A673 (cell line): ENCODE measurements at regions not wholly inside any gene's neighbourhood (a gene's known extent, or its start where the extent isn't known, plus 50 kb on each side); places are given as distances from the start of the nearest gene placed in this dataset.

ENCODE experiments used
- CTCF ChIP-seq: fragments of 300-800, 200-600 bp; sonication (generic); conservative IDR thresholded peaks from 2 replicates; pipeline ENCODE4 v1.5.1; 2017; ENCODE audit warnings: low read depth, mild to moderate bottlenecking, antibody characterized with exemption, low read length, moderate library complexity, mixed read lengths
- EZH2 ChIP-seq: fragments of 200-600 bp; sonication (generic); IDR thresholded peaks from 2 replicates; pipeline ENCODE4 v1.6.1; 2017; ENCODE audit warnings: borderline replicate concordance, low read depth, mild to moderate bottlenecking, mixed read lengths, antibody characterized with exemption, low read length; ENCODE audit not compliant: poor library complexity, severe bottlenecking

GRCh38 chr4:77510367-77510766 lies 95.3 kb upstream of the CXCL13 start:
- TF ChIP-seq CTCF (no peak), EZH2 (no peak)
